ENCODE measurements at regions not wholly inside any gene's neighbourhood (a gene's known extent, or its start where the extent isn't known, plus 50 kb on each side); places are given as distances from the start of the nearest gene placed in this dataset.
A peak's percentile ranks its signal among the peaks of the same experiment; 100 is the strongest.

DNA sequence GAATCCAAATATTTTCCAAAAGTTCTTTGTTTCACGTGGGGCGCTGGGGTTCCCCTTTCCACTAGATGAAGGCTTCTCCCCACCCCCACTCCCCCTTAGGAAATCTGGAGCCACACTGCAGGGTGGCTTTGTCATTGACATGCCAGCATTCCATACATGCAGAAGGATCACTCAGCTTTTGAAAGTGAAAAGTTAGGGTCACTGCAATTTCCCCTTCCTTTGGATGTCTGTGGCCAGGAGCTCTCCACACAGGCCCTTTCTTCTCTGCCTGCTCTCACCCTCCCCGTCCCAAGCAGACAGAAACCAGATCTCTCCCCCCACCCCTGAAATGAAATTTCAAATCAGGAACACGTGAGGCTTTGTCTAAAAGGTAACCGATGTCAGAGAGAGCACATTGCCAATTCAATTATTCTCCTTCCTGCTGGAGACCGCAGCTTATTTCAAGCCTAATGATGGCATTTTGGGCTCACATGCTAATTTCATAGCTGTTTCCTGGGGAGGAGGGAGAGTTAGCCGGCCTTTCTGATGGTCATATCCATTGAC, 153.9 kb upstream of the RFLNA start:
- ChIA-PET POLR2A (ENCODE audit: partially characterized antibody) (interaction anchor here (0.6 to 2.8 kb wide), 15 partner anchors 8 to 166 kb away, joined by 3 to 32 read pairs (median 6); no protein-coding TSS in a partner anchor), CTCF (ENCODE audit: partially characterized antibody) (interaction anchor here (0.7 to 1.8 kb wide), 6 partner anchors 14 to 153 kb away, joined by 3 to 4 read pairs (median 4); no protein-coding TSS in a partner anchor)
- peak overlapping the region; percentile 60 for H4K5ac ChIP-seq (ENCODE audit: insufficient read length, low read depth, low read length)
- no peaks in the 10 kb centered on the region for H4K20me1 ChIP-seq (replicated peaks in 1 of 2; ENCODE audit: control insufficient read depth in 1 of 2, insufficient read depth in 2 of 2, low read length in 2 of 2)
- peak overlapping the region; percentile 98 for H3K18ac ChIP-seq (ENCODE audit: extremely low read depth, low read length)
- H3K9ac ChIP-seq (replicated peaks in 1 of 4; ENCODE audit: extremely low read depth in 1 of 4, low read depth in 3 of 4, low read length in 3 of 4) = peak overlapping the region in 2 of 4 experiments; percentile 20 to 60; a peak in 3 of 7 replicates
- peak overlapping the region; percentile 29 to 56 for H3K4me2 ChIP-seq (ENCODE audit: insufficient read depth in 1 of 2, low read depth in 2 of 2, low read length in 2 of 2)
- H3K14ac ChIP-seq (ENCODE audit: insufficient read length) = no peak overlapping the region
- peak overlapping the region; percentile 100 for H2BK120ac ChIP-seq (replicated peaks; ENCODE audit: low read depth, low read length)
- H3K79me1 ChIP-seq (ENCODE audit: low read depth, low read length) = no peaks in the 10 kb centered on the region
- peaks cover 15 to 16% of the 10 kb centered on the region in 2 experiments for H3K9me3 ChIP-seq (ENCODE audit: insufficient read depth in 2 of 2, low read depth in 1 of 2, low read length in 1 of 2)
- peak overlapping the region in 1 of 4 experiments; percentile 31; a peak in 2 of 8 replicates for H3K4me3 ChIP-seq (ENCODE audit: extremely low read depth in 1 of 4, insufficient read depth in 2 of 4, low read depth in 3 of 4, low read length in 4 of 4)
- 0 out of 8 replicates have a peak, but pooled peaks cover 0 to 3% (median 0%) of the 10 kb centered on the region in 4 experiments for H3K36me3 ChIP-seq (ENCODE audit: control insufficient read depth in 2 of 4, insufficient read depth in 4 of 4, low read length in 3 of 4)
- H2AFZ ChIP-seq (ENCODE audit: low read length) = no peak overlapping the region
- 1% methylated on average over 7 of the region's 7 CpGs; no CpG with 5 or more reads in 1 of the 2 experiments for WGBS, 2 experiments (ENCODE audit: extremely low coverage in 1 of 2, insufficient coverage in 1 of 2, insufficient read length in 1 of 2, insufficient replicate concordance in 2 of 2, low coverage in 1 of 2, low lambda C conversion rate in 2 of 2, missing lambda C conversion rate in 1 of 2)
- H4K8ac ChIP-seq (ENCODE audit: extremely low read depth, insufficient read depth, low read length) = no peak overlapping the region
- peak overlapping the region; percentile 60 for H2AK5ac ChIP-seq (ENCODE audit: low read depth, low read length)
- H3K27me3 ChIP-seq (replicated peaks in 1 of 4; ENCODE audit: control insufficient read depth in 3 of 4, extremely low read depth in 1 of 4, insufficient read depth in 3 of 4, low read length in 3 of 4) = no peaks in the 10 kb centered on the region
- peak overlapping the region; percentile 98 for H2BK5ac ChIP-seq (ENCODE audit: low read depth, low read length)
- no peaks in the 10 kb centered on the region for H3K79me2 ChIP-seq (ENCODE audit: control insufficient read depth in 1 of 2, insufficient read depth in 2 of 2, low read length in 2 of 2)
- H3K4ac ChIP-seq (replicated peaks; ENCODE audit: insufficient read length, low read depth, low read length) = peak overlapping the region; percentile 72
- H3K56ac ChIP-seq (replicated peaks; ENCODE audit: insufficient read length, low read depth, low read length) = peak overlapping the region; percentile 83
- peak overlapping the region; percentile 99 for H2BK20ac ChIP-seq (ENCODE audit: low read length)
- no peak overlapping the region for H3K23ac ChIP-seq (ENCODE audit: insufficient read length)
- FAIRE-seq = peak; percentile 99
- H3K23me2 ChIP-seq (ENCODE audit: low read depth, low read length) = no peaks in the 10 kb centered on the region
- H3K4me1 ChIP-seq (replicated peaks in 1 of 4; ENCODE audit: control insufficient read depth in 3 of 4, insufficient read depth in 4 of 4, low read length in 3 of 4) = peaks cover 5 to 27% (median 15%) of the 10 kb centered on the region in 4 experiments; a peak in 5 of 7 replicates
- peak overlapping the region; percentile 93; the same call in 1 of the 2 replicates for H2BK12ac ChIP-seq (ENCODE audit: low read depth, low read length)
- H2BK15ac ChIP-seq (ENCODE audit: low read length) = no peak overlapping the region; the same call in 1 of the 2 replicates
- DNase-seq (ENCODE audit: low read depth in 1 of 2, low spot score in 2 of 2) = peak in 1 of 2 experiments; percentile 53
- H3K27ac ChIP-seq (ENCODE audit: low read depth, low read length) = peak overlapping the region; percentile 79
- peak overlapping the region; percentile 100 for H4K91ac ChIP-seq (replicated peaks; ENCODE audit: insufficient read length, low read length)
- TF ChIP-seq TAF1 (IDR thresholded peaks at IDR 0.05; ENCODE audit: low read depth, low read length) = peak; percentile 19; the same call in 1 of the 2 replicates
- TF ChIP-seq FOSL1 (IDR thresholded peaks at IDR 0.05; ENCODE audit: insufficient read depth, low read depth, low read length) = no peak
- TF ChIP-seq, protein P1, sequence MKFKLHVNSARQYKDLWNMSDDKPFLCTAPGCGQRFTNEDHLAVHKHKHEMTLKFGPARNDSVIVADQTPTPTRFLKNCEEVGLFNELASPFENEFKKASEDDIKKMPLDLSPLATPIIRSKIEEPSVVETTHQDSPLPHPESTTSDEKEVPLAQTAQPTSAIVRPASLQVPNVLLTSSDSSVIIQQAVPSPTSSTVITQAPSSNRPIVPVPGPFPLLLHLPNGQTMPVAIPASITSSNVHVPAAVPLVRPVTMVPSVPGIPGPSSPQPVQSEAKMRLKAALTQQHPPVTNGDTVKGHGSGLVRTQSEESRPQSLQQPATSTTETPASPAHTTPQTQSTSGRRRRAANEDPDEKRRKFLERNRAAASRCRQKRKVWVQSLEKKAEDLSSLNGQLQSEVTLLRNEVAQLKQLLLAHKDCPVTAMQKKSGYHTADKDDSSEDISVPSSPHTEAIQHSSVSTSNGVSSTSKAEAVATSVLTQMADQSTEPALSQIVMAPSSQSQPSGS (IDR thresholded peaks at IDR 0.05; ENCODE audit: low read length) = peak; percentile 65; the same call in 1 of the 2 replicates
- TF ChIP-seq, protein P2, sequence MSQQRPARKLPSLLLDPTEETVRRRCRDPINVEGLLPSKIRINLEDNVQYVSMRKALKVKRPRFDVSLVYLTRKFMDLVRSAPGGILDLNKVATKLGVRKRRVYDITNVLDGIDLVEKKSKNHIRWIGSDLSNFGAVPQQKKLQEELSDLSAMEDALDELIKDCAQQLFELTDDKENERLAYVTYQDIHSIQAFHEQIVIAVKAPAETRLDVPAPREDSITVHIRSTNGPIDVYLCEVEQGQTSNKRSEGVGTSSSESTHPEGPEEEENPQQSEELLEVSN (IDR thresholded peaks at IDR 0.05) = 0 out of 2 replicates have a peak, but pooled peaks have one; percentile 27
- TF ChIP-seq CHD2 (IDR thresholded peaks at IDR 0.05; ENCODE audit: low read length) = peak; percentile 51; the same call in 1 of the 2 replicates
- no peak for TF ChIP-seq SIX5 (IDR thresholded peaks at IDR 0.05; ENCODE audit: low read depth, low read length)
- TF ChIP-seq TEAD4 (IDR thresholded peaks at IDR 0.05; ENCODE audit: low read depth, low read length) = peak; percentile 96
- TF ChIP-seq BACH1 (IDR thresholded peaks at IDR 0.05; ENCODE audit: low read length) = peak; percentile 62; the same call in 1 of the 2 replicates
- peak; percentile 86 for TF ChIP-seq ASH2L (IDR thresholded peaks at IDR 0.05; ENCODE audit: low read length)
- peak; percentile 77; the same call in 1 of the 2 replicates for TF ChIP-seq POU5F1 (IDR thresholded peaks at IDR 0.05; ENCODE audit: low read depth, low read length)
- TF ChIP-seq POLR2AphosphoS5 (IDR thresholded peaks at IDR 0.05; ENCODE audit: low read depth, low read length) = peak; percentile 40
